Stomach (tissue), 4 donors: ENCODE measurements at regions not wholly inside any gene's neighbourhood (a gene's known extent, or its start where the extent isn't known, plus 50 kb on each side); places are given as distances from the start of the nearest gene placed in this dataset.

Experiments
- CTCF ChIP-seq, 7 experiments: fragments of 450-650 bp in 4 of 7; fragments of 200-600 bp in 3 of 7; sonication (generic) in 3 of 7; IDR thresholded peaks; one replicate each; pipeline ENCODE4 v1.5.1; 2016 to 2019; ENCODE audit warnings: antibody characterized with exemption in 7 of 7, control low read depth in 2 of 7, mild to moderate bottlenecking in 1 of 7
- POLR2A ChIP-seq, 4 donors: fragments of 450-650 bp; IDR thresholded peaks; one replicate each; pipeline ENCODE4 v1.6.1; 2016; ENCODE audit warnings: antibody characterized with exemption in 4 of 4, control low read depth in 2 of 4, mild to moderate bottlenecking in 1 of 4, moderate library complexity in 1 of 4
- POLR2AphosphoS5 ChIP-seq, 3 donors: sonication (generic); formaldehyde crosslinking; IDR thresholded peaks; one replicate each; pipeline ENCODE4 v1.6.1; 2016; ENCODE audit warnings: antibody characterized with exemption in 3 of 3

DNA sequence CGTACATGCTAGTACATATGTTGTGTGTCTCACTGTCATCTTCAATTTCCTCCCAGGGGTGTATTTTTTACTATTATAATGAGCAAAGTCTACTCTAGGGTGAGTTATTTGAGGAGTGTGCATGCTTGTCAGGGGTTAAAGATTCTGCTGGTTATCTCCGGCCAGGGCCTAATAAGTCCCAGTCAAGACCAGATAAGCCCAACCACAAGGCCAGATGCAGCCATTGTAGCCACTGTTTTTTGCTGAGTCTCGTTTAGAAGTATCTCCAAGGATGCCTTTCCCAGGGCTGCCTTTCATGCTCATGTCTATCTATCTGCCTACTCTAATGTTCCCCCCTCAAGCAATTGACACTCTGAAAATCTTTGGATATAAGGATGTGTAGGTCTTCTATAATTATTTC lies 300.5 kb downstream of the IPO8 start:
- no peak for TF ChIP-seq POLR2AphosphoS5 (IDR thresholded peaks at IDR 0.05)
- TF ChIP-seq CTCF (IDR thresholded peaks at IDR 0.05) = no peak
- no peak for TF ChIP-seq POLR2A (IDR thresholded peaks at IDR 0.05)
